KBM-7 (cell line): ENCODE measurements at regions not wholly inside any gene's neighbourhood (a gene's known extent, or its start where the extent isn't known, plus 50 kb on each side); places are given as distances from the start of the nearest gene placed in this dataset.
"Not testable (repeated sequence)": the region's sequence is repeated elsewhere in the genome, so short reads cannot be mapped to it uniquely, and the experiment has no call there.

Experiments used
- DNase-seq: peaks from one replicate; pipeline ENCODE4 v3.0.0-alpha.2; 2015
- in situ Hi-C: fragments of 300-500 bp; cut with MboI; formaldehyde crosslinking; loops from 2 replicates; pipeline ENCODE4 v1.14.3; 2020; ENCODE audit warnings: low sequenced_read_pairs, low pct_unique_long_range_greater_than_20kb, mixed read lengths

DNA sequence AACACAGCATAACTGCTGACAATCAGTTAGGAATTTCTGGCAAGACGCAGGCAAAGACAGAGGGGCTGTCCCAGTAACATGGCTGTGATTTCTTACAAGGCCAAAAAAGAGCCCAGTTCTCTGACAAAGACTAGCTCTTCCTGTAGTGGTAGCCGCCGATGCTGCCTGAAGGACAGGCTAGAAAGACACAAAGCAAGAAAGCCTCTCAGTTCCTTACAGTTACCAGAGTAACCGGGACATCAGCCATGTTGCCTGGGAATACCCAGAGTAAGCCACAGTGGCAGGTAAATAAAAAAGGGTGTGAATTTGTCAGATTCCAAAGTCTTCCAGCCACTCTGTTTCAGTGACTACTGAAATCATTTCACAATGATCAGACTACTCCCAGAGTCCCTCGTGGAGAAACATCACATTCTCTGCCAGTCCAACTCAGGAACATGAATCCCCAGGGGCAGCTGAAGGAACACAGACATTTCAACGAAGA lies 493.6 kb upstream of the ADAMTS9 start:
- in situ Hi-C loops = no loop called here
- no peak for DNase-seq

DNA sequence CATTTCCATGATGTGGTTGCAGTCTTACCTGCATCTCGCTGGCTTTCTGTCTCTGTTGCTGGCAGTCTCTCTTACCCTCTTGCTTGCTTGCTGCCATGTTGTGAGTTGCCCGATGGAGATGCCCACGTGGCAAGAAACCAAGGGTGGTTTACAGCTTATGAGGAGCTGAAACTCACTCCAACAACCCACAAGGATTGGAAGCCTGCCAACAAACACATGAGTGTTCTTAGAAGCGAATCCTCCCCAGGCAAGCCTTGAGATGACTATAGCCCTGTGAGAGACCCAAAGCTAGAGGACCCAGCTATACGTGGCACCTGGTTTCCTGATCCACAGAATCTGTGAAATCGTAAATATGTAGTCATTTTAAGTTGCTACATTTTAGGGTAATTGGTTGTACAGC lies 490.9 kb upstream of the ADAMTS9 start:
- in situ Hi-C loops = no loop called here
- DNase-seq = no peak

DNA sequence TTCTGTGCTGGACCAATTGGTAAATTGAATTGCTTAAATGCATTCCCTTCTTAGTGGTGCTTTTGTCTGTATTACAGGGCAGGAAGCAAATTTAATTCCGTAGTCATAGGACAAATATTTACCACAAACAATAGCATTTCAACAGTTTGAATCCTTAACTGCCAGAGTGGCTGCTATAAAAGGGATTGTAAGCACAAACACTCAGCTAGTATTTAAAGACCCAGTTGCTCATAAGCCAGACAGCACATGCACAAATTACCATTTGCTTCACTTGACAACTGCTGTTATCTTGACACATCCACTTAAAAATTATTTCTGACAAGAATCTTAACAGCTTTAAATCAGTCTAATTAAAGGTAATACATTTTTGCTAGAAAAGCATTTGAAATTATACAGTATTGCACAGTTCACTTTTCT lies 490.2 kb upstream of the ADAMTS9 start:
- no peak for DNase-seq
- in situ Hi-C loops = no loop called here

DNA sequence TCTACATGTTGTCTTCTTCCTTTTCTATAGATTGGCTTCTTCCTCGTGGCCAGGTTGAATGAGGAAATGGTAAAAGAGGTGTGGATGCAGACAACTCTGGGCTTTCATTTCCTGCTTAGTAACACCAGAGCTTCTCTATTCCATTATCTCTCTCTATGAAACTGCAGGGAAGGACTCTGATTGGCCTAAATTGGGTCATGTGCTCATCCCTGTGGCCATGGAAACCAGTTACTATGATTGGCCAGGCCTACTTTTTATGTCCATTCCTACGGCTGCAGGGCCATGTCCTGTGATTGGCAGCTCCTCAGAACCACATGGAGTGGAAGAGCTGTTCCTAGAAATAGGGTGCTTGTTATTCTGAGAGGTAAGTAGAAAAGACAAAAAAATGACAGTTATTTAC lies 486.9 kb upstream of the ADAMTS9 start:
- DNase-seq = no peak
- in situ Hi-C loops = no loop called here

GRCh38 chr3:65173841-65174240 lies 486.0 kb upstream of the ADAMTS9 start:
- in situ Hi-C loops = no loop called here
- DNase-seq = no peak

DNA sequence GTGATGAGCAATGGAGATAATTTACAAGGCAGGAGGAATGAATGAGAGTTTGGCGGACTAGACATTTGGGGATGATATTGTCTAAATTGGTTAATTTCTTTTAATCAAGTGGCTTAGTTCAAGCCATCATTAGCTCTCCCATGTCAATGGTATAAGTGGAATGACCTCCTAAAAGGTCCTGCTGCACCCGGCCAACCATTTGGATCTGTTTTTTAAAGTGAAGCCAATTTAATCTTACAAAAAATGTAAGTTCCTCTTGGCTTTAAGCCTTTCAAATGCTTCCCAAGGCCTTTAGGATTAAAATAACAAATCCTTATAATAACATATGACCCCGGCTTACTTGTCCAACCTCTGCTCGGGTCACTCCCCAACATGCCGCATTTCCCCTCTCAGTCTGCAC lies 484.4 kb upstream of the ADAMTS9 start:
- DNase-seq = no peak
- in situ Hi-C loops = no loop called here

DNA sequence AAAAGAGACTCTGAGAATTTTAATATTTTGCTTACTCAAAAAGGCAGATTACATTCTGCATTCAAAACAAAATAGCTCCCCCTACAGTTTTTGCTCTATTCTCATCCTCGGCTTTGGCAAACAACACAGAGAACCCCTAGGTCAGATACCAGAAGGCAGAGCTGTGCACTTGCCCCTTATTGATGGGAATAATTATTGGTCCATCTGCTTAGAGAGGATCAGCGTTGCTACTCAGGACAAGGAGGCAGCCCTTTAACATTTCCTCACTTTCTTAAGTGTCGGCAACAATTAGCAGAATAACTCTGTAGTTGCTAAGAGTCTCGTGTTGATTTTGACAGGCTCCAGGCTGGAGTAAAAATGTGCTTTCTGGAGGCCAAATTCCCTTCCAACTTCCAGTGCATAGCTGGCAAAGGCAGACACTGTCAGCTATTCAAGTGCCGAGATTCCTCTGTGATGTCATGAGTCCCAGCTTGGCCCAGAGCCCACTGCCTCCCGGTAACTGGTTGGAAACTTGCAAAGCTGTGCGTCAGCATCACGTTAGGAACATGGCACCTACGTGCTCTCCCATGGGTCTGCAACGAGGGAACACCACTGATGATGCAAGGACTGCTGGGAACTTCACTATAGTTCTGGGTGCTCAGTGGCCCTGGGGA lies 482.7 kb upstream of the ADAMTS9 start:
- no peak for DNase-seq
- in situ Hi-C loops = no loop called here

DNA sequence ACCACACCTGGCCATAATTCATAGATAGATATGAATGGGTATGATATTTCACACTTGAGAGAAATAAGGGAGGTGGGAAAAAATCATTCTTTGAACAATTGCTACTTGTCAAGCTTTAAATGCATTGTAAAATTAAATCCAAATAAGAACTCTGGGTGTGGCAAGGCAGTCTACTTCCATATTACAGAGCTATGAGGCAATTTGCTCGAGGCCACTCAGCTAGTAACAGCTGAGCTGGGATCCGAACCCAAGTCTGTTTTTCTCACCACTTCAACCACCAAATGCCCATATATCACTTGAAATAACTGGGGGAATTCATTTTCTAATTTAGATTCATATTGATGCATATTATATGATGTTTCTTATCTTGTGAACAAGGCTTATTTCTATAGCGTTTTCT lies 482.2 kb upstream of the ADAMTS9 start:
- DNase-seq = no peak
- in situ Hi-C loops = no loop called here

GRCh38 chr3:65168547-65168946 lies 480.7 kb upstream of the ADAMTS9 start:
- in situ Hi-C loops = no loop called here
- DNase-seq = no peak

DNA sequence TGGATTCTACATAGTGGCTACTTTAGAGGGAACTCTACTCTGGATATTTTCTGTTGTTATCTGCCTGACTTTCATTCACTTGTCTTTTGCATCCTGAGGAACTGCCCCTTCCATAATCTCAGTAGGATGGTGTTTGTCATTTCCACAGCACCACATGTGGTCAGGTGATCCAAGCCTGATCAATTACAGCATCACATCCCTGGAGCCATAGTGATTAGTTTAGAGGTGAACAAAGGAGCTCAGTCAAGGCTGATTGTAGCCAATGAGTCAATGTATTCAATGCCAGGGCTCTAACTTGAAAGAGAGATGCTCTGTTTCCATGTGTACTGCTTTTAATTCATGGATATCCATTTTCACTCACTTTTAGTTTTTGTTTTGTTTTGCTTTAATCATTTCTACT lies 478.7 kb upstream of the ADAMTS9 start:
- in situ Hi-C loops = no loop called here
- no peak for DNase-seq

- in situ Hi-C loops = no loop called here
- no peak for DNase-seq
Observed at GRCh38 chr3:65158023-65158422, 470.2 kb upstream of the ADAMTS9 start.

- in situ Hi-C loops = no loop called here
- no peak for DNase-seq
Observed at GRCh38 chr3:65153850-65154512, 466.2 kb upstream of the ADAMTS9 start.

GRCh38 chr3:65151666-65152065 lies 463.9 kb upstream of the ADAMTS9 start:
- no peak for DNase-seq
- in situ Hi-C loops = no loop called here

DNA sequence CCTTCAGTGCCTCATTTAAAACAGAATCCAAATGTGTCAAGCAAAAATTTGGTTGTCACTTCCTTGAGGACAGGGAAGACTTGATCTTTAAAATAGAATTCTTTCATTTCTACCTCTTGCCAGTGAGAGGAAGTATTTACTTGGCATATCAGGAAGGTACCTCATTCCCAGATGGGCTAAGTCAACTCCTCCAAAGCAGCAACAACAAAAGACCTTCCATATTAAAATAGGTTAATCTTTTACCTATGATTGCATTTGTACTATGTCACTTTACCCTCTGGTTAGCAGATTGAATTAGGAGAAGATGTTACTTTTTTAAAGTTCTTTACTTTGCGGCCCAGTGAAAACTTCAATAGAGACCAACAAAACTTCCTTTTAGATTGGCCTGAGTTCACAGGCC lies 462.1 kb upstream of the ADAMTS9 start:
- in situ Hi-C loops = no loop called here
- no peak for DNase-seq

- in situ Hi-C loops = no loop called here
- no peak for DNase-seq
Observed at GRCh38 chr3:65148687-65149086, 460.9 kb upstream of the ADAMTS9 start.

DNA sequence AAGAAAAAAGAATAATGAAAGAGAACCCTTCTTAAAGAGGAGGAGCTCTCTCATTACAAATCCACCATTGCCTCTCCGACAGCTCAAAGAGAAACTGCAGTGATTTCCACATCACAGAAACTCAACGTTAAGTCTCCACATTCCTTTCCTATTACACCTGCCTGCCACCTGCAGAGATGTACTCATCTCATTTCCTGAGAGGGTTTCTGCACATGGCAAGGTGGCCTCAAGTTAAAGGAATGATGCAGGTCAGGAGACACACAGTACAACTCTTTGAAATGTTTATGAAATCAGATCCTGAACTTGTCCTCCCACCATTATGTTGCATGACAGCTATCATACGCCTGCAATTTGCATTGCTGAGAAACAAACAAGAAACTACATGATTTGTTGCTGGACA lies 458.4 kb upstream of the ADAMTS9 start:
- DNase-seq = no peak
- in situ Hi-C loops = no loop called here

DNA sequence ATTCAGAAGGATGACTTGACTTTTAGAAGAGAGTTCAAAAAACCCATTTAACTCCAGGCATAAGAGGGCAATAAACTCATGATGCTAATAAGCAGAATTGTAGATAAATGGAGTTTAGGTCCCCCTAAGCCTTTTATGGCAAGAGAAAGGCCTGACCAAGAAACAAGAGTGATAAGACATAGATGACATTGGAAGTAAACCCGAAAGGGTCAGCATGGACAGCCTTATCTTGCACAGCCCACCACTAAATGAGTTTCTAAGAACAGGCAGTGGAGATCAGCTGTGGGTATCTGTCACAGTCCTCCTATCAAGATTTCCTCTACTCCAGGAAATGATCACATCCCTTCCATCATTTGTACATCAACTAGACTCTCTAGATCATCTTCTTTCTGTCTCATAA lies 457.9 kb upstream of the ADAMTS9 start:
- DNase-seq = no peak
- in situ Hi-C loops = no loop called here

GRCh38 chr3:65144791-65145351 lies 457.1 kb upstream of the ADAMTS9 start:
- DNase-seq = no peak
- in situ Hi-C loops = no loop called here

DNA sequence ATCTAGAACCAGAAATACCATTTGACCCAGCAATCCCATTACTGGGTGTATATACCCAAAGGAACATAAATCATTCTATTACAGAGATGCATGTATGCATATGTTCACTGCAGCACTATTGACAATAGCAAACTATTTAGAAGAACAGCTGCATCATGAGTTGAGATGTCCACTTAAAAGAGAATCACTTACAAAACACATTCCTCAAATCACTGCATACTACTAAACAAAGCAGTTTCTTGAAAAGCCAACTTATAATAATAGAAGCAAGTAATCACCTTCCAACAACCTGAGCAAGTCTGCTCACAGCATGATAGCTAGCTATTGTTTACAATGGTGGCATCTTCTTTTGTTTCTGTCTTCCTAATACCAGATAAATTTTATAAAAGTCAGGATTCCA lies 454.7 kb upstream of the ADAMTS9 start:
- in situ Hi-C loops = no loop called here
- DNase-seq = no peak

DNA sequence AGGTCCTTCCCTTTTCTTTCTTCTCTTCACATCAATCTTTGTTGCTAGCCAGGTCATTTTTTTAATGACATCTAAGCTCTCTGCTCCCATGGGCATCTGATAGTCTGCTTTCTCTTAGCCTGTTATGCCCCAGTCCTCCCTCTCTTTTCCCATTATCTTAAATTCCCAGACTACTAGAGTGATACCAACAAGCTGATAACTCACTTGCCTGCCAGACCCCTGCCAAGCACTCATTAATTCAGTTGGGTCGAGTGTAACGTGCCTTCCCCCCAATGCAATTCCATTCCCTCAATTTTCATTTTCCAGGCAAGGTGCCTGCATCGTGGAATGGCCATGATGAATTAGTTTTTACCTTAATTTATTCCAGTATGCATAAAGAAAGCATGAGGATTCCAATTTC lies 450.8 kb upstream of the ADAMTS9 start:
- no peak for DNase-seq
- in situ Hi-C loops = no loop called here

GRCh38 chr3:65133752-65134151 lies 446.0 kb upstream of the ADAMTS9 start:
- in situ Hi-C loops, DNase-seq: not testable (repeated sequence)
